H9 (cell line): ENCODE measurements at regions not wholly inside any gene's neighbourhood (a gene's known extent, or its start where the extent isn't known, plus 50 kb on each side); places are given as distances from the start of the nearest gene placed in this dataset.

Experiments used
- DNase-seq: peaks from one replicate; pipeline ENCODE4 v3.0.0-alpha.2; 2017
- H2AFZ ChIP-seq: one replicate; pipeline ENCODE4 v1.6.1; 2013; ENCODE audit warnings: mild to moderate bottlenecking, low read length, control low read depth, moderate library complexity
- H2AK5ac ChIP-seq: 2 replicates; pipeline ENCODE4 v1.6.1; 2013; ENCODE audit warnings: low read length, control low read depth, mixed read lengths; ENCODE audit not compliant: insufficient read length
- H2BK120ac ChIP-seq: one replicate; pipeline ENCODE4 v1.6.1; 2013; ENCODE audit warnings: low read depth, mild to moderate bottlenecking, low read length, control low read depth, inconsistent platforms; ENCODE audit not compliant: poor library complexity, severe bottlenecking
- H2BK12ac ChIP-seq: 2 replicates; pipeline ENCODE4 v1.6.1; 2013; ENCODE audit warnings: low read length, control low read depth, mixed read lengths, low read depth; ENCODE audit not compliant: insufficient read length
- H2BK15ac ChIP-seq: 2 replicates; pipeline ENCODE4 v1.6.1; 2013; ENCODE audit warnings: low read depth, low read length, control low read depth
- H2BK20ac ChIP-seq: one replicate; pipeline ENCODE4 v1.6.1; 2013; ENCODE audit warnings: low read depth, mild to moderate bottlenecking, low read length, control low read depth, inconsistent platforms; ENCODE audit not compliant: poor library complexity, severe bottlenecking
- H2BK5ac ChIP-seq: 2 replicates; pipeline ENCODE4 v1.6.1; 2013; ENCODE audit warnings: low read length, control low read depth, mixed read lengths; ENCODE audit not compliant: insufficient read length
- H3K14ac ChIP-seq: 2 replicates; pipeline ENCODE4 v1.6.1; 2013; ENCODE audit warnings: low read length, control low read depth; ENCODE audit not compliant: insufficient read depth
- H3K18ac ChIP-seq: 2 replicates; pipeline ENCODE4 v1.6.1; 2013; ENCODE audit warnings: low read depth, mild to moderate bottlenecking, mixed read lengths, low read length, control low read depth; ENCODE audit not compliant: insufficient read length
- H3K23ac ChIP-seq: 2 replicates; pipeline ENCODE4 v1.6.1; 2013; ENCODE audit warnings: low read length, control low read depth, mixed read lengths, low read depth; ENCODE audit not compliant: insufficient read length
- H3K23me2 ChIP-seq: 2 replicates; pipeline ENCODE4 v1.6.1; 2013; ENCODE audit warnings: low read depth, mild to moderate bottlenecking, mixed read lengths, low read length, control low read depth; ENCODE audit not compliant: insufficient read length, poor library complexity, severe bottlenecking
- H3K27ac ChIP-seq: 2 replicates; pipeline ENCODE4 v1.5.1; 2013; ENCODE audit warnings: low read length, control low read depth, mixed read lengths, low read depth; ENCODE audit not compliant: insufficient read length
- H3K27me3 ChIP-seq: 2 replicates; pipeline ENCODE4 v1.6.1; 2013; ENCODE audit warnings: low read length, control low read depth, inconsistent platforms; ENCODE audit not compliant: insufficient read depth
- H3K4ac ChIP-seq: 2 replicates; pipeline ENCODE4 v1.6.1; 2013; ENCODE audit warnings: low read depth, mild to moderate bottlenecking, control low read depth, inconsistent platforms, low read length, moderate library complexity
- H3K4me1 ChIP-seq: 2 replicates; pipeline ENCODE4 v1.6.1; 2013; ENCODE audit warnings: low read length, control low read depth, inconsistent platforms; ENCODE audit not compliant: insufficient read depth
- H3K4me2 ChIP-seq: 2 replicates; pipeline ENCODE4 v1.6.1; 2013; ENCODE audit warnings: low read length, control low read depth, mixed read lengths; ENCODE audit not compliant: insufficient read length, insufficient read depth
- H3K56ac ChIP-seq: 2 replicates; pipeline ENCODE4 v1.6.1; 2013; ENCODE audit warnings: low read depth, mild to moderate bottlenecking, mixed read lengths, low read length, control low read depth; ENCODE audit not compliant: insufficient read length
- H3K79me1 ChIP-seq: 2 replicates; pipeline ENCODE4 v1.6.1; 2013; ENCODE audit warnings: low read depth, mild to moderate bottlenecking, moderate library complexity, low read length, control low read depth, inconsistent platforms; ENCODE audit not compliant: insufficient read depth, poor library complexity, severe bottlenecking
- H3K79me2 ChIP-seq: 2 replicates; pipeline ENCODE4 v1.6.1; 2013; ENCODE audit warnings: low read length, control low read depth, inconsistent platforms; ENCODE audit not compliant: insufficient read depth
- H3K9ac ChIP-seq: 2 replicates; pipeline ENCODE4 v1.6.1; 2013; ENCODE audit warnings: low read length, control low read depth, mixed read lengths; ENCODE audit not compliant: insufficient read length; ENCODE audit errors: extremely low read depth
- H3K9me3 ChIP-seq: one replicate; pipeline ENCODE4 v1.6.1; 2013; ENCODE audit warnings: low read depth, low read length, inconsistent platforms; ENCODE audit not compliant: control insufficient read depth
- H3T11ph ChIP-seq: one replicate; pipeline ENCODE4 v1.6.1; 2013; ENCODE audit warnings: mild to moderate bottlenecking, low read length, control low read depth, inconsistent platforms
- H4K20me1 ChIP-seq: one replicate; pipeline ENCODE4 v1.6.1; 2013; ENCODE audit not compliant: control insufficient read depth, insufficient read length, insufficient read depth
- H4K5ac ChIP-seq: 2 replicates; pipeline ENCODE4 v1.6.1; 2013; ENCODE audit warnings: low read depth, mild to moderate bottlenecking, mixed read lengths, low read length, control low read depth; ENCODE audit not compliant: insufficient read length
- H4K8ac ChIP-seq: replicated peaks from 2 replicates; pipeline ENCODE4 v1.6.1; 2013; ENCODE audit warnings: low read length, control low read depth, mixed read lengths, low read depth; ENCODE audit not compliant: insufficient read length
- H4K91ac ChIP-seq: 2 replicates; pipeline ENCODE4 v1.6.1; 2013; ENCODE audit warnings: low read depth, mild to moderate bottlenecking, moderate library complexity, mixed read lengths, low read length, control low read depth; ENCODE audit not compliant: insufficient read length
- H3K27ac Mint-ChIP-seq, 3 experiments: 2 replicates in 2 of 3; 3 replicates in 1 of 3; pipeline ENCODE4 v1.8.0; 2020 to 2021; ENCODE audit warnings: mixed read lengths in 3 of 3, mild to moderate bottlenecking in 1 of 3, moderate library complexity in 1 of 3
- H3K27me3 Mint-ChIP-seq: 2 replicates; pipeline ENCODE4 v1.8.0; 2021; ENCODE audit warnings: low read depth, mild to moderate bottlenecking, moderate library complexity, mixed read lengths
- H3K36me3 Mint-ChIP-seq, 3 experiments: 2 replicates in 2 of 3; 3 replicates in 1 of 3; pipeline ENCODE4 v1.8.0; 2020 to 2021; ENCODE audit warnings: low read depth in 3 of 3, mixed read lengths in 3 of 3; ENCODE audit not compliant: insufficient read depth in 1 of 3
- H3K4me1 Mint-ChIP-seq, 2 experiments: 2 replicates each; pipeline ENCODE4 v1.8.0; 2020; ENCODE audit warnings: mixed read lengths in 2 of 2
- H3K4me3 Mint-ChIP-seq, 2 experiments: 2 replicates in 1 of 2; 3 replicates in 1 of 2; pipeline ENCODE4 v1.8.0; 2020 to 2021; ENCODE audit warnings: mild to moderate bottlenecking in 2 of 2, mixed read lengths in 2 of 2, moderate library complexity in 1 of 2
- H3K9me3 Mint-ChIP-seq, 2 experiments: 2 replicates in 1 of 2; 3 replicates in 1 of 2; pipeline ENCODE4 v1.8.0; 2020; ENCODE audit warnings: mild to moderate bottlenecking in 2 of 2, mixed read lengths in 2 of 2, moderate library complexity in 1 of 2
- WGBS: extraction: QIAGEN DNeasy Blood & Tissue Kit; methylation state at CpG from one replicate; pipeline ENCODE4 v1.1.7; 2013; ENCODE audit warnings: missing lambda C conversion rate, low lambda C conversion rate, mixed read lengths; ENCODE audit not compliant: insufficient read length; ENCODE audit errors: extremely low coverage; 5-methylcytosine and 5-hydroxymethylcytosine counted together
- TF ChIP-seq, protein P1 (sequence below): fragments of 200-600 bp; sonication (generic); conservative IDR thresholded peaks from 3 replicates; pipeline ENCODE4 v1.8.0; 2021; ENCODE audit warnings: antibody characterized with exemption, mild to moderate bottlenecking

DNA sequence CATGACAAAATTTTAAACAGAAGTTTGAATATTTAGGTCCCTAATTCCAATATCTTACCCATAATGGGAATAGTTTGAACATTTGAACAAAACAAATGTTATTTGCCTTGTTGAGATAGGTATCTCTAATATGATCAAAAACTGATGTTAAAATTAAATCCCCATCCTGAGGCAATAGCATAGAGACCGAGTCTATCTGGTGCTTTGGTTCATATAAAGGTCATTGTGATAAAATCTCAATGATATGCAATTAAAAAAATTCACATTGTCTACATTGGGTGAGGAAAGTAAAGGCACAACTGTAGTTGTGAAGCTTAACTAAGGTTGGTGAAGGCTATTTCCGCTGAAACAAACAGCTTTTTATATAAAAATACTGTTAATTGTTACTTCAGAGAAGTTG is 318.3 kb downstream of the CAAP1 start:
- Histone ChIP-seq H2BK5ac (no peak overlapping the region), H2AFZ (no peak overlapping the region), H2AK5ac (no peak overlapping the region), H3T11ph (no peak overlapping the region), H2BK120ac (no peak overlapping the region), H3K56ac (no peak overlapping the region), H3K79me1 (no peaks in the 10 kb centered on the region), H3K9ac (no peak overlapping the region), H2BK15ac (no peak overlapping the region), H3K4me2 (no peak overlapping the region), H3K27ac (no peak overlapping the region), H3K18ac (no peak overlapping the region), H3K23ac (no peak overlapping the region), H2BK20ac (no peak overlapping the region), H4K5ac (no peak overlapping the region), H3K14ac (no peak overlapping the region), H3K79me2 (no peaks in the 10 kb centered on the region), H3K27me3 (no peaks in the 10 kb centered on the region), H3K9me3 (no peaks in the 10 kb centered on the region), H3K23me2 (no peaks in the 10 kb centered on the region), H4K8ac (no peak overlapping the region), H4K20me1 (no peaks in the 10 kb centered on the region), H3K4ac (no peak overlapping the region), H4K91ac (no peak overlapping the region), H3K4me1 (no peaks in the 10 kb centered on the region), H2BK12ac (no peak overlapping the region)
- no peak for DNase-seq
- Mint-ChIP-seq H3K4me3 (no peak overlapping the region), H3K4me1 (no peaks in the 10 kb centered on the region), H3K9me3 (no peaks in the 10 kb centered on the region), H3K27ac (no peak overlapping the region), H3K27me3 (no peaks in the 10 kb centered on the region), H3K36me3 (no peaks in the 10 kb centered on the region)
- TF ChIP-seq, protein P1, sequence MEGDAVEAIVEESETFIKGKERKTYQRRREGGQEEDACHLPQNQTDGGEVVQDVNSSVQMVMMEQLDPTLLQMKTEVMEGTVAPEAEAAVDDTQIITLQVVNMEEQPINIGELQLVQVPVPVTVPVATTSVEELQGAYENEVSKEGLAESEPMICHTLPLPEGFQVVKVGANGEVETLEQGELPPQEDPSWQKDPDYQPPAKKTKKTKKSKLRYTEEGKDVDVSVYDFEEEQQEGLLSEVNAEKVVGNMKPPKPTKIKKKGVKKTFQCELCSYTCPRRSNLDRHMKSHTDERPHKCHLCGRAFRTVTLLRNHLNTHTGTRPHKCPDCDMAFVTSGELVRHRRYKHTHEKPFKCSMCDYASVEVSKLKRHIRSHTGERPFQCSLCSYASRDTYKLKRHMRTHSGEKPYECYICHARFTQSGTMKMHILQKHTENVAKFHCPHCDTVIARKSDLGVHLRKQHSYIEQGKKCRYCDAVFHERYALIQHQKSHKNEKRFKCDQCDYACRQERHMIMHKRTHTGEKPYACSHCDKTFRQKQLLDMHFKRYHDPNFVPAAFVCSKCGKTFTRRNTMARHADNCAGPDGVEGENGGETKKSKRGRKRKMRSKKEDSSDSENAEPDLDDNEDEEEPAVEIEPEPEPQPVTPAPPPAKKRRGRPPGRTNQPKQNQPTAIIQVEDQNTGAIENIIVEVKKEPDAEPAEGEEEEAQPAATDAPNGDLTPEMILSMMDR, result no peak
- no CpG with 5 or more reads among the region's 2 CpGs for WGBS
